ENCODE measurements at regions not wholly inside any gene's neighbourhood (a gene's known extent, or its start where the extent isn't known, plus 50 kb on each side); places are given as distances from the start of the nearest gene placed in this dataset.

- no peak for DNase-seq (ENCODE audit: low read depth)
Observed at GRCh38 chr14:76974365-76974764, 54.1 kb downstream of the IRF2BPL start.

- DNase-seq (ENCODE audit: low read depth), result no peak
Observed at GRCh38 chr14:76971549-76971948, 57.0 kb downstream of the IRF2BPL start.

DNA sequence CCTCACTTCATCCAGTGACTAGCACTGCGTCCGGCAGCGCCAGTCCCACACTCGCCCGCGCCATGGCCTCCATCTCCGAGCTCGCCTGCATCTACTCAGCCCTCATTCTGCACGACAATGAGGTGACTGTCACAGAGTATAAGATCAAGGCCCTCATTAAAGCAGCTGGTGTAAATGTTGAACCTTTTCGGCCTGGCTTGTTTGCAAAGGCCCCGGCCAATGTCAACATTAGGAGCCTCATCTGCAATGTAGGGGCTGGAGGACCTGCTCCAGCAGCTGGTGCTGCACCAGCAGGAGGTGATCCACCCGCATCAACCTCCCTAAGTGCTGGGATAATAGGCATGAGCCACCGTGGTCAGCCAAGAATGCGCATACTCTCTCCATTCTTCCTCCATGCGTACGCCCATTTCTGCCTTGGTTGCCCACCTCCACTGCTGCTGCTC lies 59.9 kb downstream of the IRF2BPL start:
- DNase-seq (ENCODE audit: low read depth), result no peak

DNA sequence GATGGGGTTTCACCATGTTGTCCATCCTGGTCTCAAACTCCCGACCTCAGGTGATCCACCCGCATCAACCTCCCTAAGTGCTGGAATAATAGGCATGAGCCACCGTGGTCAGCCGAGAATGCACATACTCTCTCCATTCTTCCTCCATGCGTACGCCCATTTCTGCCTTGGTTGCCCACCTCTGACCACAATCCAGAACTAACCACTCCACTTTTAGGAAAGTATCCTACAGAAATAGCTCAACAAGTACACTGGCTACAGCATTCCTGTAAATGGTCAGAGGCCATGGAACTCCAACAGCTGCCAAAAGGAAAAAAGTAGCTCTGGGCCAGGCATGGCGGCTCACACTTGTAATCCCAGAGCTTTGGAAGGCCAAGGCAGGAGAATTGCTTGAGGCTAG lies 60.7 kb downstream of the IRF2BPL start:
- no peak for DNase-seq (ENCODE audit: low read depth)

DNA sequence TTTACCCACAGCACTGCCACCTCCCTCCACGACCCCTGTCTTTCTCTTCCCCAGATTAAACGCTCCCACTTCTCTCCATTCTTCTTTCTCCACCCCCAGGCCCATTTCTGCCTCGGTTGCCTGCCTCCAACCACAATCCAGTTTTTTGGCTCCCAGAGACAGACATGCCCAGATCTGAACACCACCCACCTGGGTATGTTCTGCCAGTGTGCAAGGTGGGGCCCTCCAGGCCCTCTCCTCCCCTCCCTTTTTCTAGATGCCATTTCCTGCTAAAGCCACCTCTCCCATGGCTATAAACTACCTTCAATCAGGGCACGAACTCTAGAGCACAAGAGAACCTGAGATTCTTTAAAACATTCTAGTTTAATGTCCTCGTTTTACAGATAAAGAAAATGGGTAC lies 63.3 kb downstream of the IRF2BPL start:
- no peak for DNase-seq (ENCODE audit: low read depth)

GRCh38 chr14:76964695-76965094 lies 63.8 kb downstream of the IRF2BPL start:
- DNase-seq (ENCODE audit: low read depth), result no peak

DNA sequence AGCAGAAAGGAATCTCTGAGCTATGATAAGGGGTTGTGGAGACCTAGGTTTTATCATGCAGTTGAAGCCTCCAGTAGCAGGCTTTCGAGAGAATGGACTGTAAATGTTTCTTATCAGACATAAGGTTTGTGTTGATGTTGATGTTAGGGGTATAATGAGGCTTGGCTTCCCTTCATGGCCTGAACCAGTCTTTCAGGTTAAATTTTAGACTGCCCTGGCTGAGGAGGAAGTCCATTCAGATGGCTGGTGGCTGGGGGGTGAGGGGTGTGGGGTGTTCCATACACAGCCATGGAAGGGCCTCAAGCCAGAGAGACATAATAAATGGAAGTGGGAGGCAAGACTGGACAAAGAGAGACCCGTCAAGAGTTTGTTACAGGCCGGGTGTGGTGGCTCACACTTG lies 65.1 kb downstream of the IRF2BPL start:
- DNase-seq (ENCODE audit: low read depth), result no peak

DNA sequence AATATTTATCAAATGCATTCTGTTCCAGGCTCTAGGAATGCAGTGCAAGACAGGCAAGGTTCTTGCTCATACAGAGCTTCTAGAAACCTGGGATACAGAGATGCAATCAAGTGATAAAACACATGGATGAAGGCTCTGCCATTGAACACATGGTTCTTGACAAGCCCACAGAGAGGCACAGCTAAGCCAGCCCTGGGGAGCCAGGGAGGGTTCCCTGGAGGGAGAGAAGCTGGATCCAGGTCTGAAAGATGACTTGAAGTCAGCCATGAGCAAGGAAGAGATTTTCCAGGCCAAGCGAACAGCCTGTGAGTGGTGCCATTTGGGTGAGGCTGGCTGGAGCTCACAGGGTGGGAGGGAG lies 66.2 kb downstream of the IRF2BPL start:
- DNase-seq (ENCODE audit: low read depth), result no peak

GRCh38 chr14:76961631-76962302 lies 66.7 kb downstream of the IRF2BPL start:
- DNase-seq (ENCODE audit: low read depth), result peak; percentile 86

DNA sequence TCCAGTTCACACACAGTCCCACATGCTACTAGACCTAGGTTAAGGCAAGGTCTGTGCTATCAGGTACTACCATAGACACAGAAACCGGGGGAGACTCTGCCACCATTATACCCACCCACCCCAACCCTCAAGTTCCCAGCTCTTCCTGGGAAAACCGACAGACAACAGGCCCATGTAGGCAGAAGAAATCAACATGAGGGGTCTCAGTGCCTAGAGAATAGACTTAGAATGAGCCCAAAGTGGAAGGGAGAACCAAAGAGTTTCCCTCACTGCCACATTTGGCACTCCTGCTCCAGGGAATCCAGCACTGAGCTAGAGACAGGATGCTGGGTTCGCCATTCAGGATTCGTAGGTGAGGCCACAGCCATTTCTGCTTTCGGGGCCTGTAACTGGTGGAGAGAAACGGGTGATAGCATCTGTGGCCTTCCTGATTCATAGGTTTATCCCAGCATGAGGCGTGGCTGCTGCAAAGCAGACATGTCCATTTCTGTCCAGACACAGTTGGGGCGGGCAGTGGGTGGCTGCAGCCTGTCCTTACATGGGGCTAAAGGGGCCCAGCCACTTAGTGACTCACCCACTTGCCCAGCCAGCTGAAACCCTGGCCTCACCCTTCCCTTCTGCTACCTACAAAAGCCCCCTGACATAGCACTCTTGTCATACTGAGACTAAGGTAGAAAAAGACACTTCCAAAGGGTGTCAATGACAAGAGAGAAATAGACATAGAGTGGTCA lies 69.4 kb downstream of the IRF2BPL start:
- no peak for DNase-seq (ENCODE audit: low read depth)

DNA sequence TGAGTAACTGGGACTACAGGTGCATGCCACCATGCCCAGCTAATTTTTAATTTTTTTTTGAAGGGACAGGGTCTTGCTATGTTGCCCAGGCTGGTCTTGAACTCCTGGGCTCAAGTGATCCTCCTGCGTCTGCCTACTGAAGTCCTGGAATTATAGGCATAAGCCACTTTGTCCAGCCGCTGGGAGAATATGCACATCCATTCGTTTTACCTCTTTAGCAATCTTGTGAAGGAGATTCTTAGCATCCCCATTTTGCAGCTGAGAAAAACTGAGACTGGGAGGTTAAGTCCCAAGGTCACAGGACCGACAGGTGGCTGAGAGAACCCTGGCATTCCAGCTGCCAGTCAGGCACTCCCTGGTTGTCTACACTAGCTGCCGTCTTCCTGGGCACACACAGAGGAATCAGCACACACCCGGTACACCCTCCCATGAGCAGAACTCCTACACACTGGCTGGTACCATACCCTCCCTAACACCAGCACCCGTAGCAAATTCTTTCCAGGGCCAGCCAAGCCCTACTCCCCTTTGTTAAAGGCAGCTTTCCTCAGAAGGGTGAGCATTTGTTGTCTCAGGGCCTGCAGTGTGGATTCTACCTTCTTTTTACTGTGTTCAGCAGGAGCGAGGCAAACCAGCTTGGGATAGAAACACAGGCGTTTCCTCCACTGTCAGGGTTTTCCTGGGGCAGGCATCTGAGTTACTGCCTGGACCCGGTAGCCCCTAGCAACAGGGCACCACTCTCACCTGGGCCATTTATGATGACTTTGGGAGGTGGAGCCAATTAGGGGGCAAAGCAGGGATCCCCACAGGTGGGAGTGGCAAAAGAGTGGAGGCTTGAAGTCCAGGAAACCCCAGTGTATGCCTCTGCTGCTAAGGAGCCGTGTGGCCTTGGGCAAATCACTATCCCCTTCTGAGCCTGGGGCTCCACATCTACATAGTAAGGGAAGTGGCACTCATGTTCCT lies 70.2 kb downstream of the IRF2BPL start:
- DNase-seq (ENCODE audit: low read depth), result no peak

DNA sequence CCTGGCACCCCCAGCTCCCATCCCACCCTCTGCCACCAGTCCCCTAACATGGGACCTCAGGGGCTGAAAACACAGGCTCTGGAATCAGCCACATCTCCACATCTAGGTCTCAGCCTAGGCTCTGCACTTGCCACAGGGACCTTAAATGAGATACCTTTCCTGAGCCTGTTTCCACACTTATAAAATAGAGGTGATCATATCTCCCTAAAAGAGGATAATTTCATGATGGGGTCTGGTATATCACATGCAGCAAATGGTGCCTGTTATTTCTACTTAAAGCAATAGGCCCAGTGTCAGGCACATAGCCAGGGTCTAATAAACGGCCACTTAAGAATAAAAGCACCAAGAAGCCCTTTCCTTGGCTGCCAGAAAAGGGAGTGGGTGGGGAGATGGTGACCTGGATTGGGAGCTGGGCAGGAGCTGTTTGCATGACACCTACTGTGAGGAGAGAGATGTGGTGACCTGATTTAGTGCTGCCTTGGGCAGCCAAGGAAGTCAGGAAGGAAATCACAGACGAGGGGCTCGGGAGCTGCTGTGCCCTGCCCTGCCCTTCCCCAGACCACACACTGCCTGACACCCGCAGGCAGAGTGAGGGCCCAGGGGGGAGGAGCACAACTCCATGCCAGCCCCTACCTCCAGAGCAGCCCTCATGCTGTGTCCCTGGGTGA lies 71.2 kb downstream of the IRF2BPL start:
- DNase-seq (ENCODE audit: low read depth), result no peak

DNA sequence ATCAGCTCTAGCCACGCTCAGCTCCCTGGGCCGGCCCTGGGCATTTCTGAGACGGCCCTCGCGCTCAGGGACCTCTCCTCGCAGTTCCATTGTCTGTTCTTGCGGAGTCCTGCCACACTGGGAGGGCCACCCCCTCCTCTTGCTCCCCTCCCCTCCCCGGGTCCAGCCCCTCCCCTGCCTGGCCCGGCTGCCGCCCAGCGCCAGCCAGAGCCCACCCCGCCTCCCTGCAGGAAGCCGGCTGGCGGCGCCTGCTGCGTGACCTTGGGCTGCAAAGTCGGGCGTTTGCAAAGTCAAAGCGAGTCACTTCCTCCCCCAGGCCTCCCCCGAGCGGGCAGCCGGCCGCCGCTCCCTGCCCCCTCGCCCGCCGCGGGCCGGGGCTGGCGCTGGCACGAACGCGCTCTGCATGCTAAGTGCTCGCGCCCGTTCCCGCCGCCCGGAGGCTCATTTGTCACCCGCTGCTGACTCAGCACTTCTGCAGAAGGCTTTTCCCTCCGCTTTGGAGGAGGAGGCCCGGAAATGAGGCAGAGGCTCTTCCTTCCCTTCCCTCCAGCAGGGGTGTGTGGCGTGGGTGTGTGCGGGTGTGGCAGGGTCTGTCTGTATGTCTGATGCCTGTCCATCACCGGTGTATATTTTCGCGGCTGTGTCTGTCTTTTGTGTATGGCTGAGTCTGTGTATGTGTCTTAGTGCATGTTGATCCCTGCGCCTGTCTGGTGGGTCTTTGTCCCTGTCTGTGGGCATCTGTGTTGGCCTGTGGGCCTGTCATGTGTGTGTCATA lies 72.0 kb downstream of the IRF2BPL start:
- DNase-seq (ENCODE audit: low read depth), result peak; percentile 84

DNA sequence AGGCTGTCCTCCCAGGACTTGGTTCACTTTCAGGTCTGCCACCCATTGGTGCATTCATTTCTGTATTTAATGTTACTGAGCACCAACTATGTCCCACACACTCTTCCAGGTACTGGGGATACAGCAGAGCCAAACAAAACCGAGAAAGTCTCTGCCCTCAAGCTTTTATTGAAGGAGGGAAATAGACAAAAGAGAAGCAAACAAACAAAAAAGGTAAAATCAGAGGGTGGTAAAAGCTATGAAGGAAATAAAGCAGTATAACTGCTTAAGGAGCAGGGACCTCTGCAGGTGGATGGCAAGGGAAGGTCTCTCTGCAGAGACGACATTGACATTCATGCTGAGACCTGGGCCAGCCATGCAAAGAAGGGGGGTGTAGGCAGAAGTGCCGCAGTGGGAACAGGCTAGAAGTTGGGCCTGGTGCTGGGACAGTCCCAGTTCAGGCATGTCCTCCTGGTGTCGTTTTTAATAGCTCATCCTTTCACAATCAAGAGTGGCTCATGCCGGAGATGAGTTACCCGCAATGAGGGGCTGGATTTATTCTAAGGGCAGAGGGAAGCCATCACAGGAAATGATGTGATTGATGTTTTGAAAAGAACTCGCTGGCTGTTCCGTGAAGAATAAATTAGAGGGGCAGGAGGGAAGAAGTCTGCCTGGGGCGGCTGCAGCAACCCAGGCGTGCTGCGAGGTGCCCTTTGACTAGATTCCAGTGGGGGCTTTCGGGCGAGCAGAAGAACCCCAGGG lies 72.8 kb downstream of the IRF2BPL start:
- peak; percentile 60 for DNase-seq (ENCODE audit: low read depth)

DNA sequence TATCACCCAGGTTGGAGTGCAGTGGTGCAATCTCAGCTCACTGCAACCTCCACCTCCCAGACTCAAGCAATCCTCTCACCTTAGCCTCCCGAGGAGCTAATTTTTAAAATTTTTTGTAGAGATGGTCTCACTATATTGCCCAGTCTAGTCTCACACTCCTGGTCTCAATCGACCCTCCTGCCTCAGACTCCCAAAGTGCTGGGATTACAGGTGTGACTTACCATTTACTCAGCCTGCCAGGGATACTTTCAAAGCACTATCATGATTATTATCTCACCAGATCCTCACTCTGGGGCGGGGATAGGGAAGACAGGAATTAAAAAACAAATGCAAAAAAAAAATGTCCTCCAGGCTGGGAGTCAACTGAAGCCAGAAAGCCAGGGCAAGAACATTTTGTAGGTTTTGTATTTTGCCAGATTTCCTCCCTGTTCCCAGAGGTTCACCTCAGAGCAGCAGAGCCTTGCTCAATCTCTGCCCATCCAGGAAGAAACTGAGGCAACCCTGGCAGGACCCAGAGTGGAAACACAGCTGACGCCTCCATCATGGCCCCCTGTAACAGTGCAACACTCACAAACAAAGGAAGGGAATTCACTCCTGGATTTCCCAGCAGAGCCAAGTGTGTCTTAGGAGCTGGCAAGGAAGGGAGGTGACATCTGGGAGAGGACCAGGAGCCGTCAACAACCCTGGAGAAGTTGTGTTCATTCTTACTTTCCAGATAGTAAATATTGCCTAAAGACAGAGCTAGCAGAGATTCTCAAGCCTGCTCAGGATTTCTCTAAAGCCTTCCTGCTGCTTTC lies 73.9 kb downstream of the IRF2BPL start:
- DNase-seq (ENCODE audit: low read depth), result no peak

DNA sequence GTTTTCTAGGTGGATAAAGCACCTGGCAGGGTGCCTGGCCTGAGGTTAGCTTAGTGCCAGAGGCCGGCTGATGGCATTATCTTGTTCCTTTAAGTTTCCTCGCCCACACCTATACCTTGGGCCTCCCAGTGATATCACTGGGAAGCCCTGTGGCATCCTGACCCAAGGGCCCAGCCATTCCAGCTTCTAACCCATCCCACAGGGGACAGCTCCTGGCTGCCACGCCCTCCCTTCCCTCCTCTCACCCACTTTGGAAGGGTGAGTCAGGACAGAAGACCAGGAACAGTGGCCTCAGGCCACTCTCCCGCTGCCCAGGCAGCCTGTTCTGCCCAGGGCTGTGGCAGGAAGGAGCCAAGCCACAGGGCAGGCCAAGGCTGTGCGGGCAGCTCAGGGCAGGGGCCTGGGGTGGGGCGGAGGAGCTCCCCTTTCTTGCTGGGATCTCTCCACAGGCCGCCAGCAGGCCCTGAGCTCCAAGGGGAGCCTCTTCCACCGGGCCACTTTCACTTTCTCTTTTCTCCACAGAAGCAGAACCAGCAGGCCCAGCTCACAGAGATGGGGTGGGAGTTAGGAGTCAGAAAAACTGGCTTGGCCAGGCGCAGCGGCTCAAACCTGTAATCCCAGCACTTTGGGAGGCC lies 75.1 kb downstream of the IRF2BPL start:
- DNase-seq (ENCODE audit: low read depth), result peak; percentile 66

- no peak for DNase-seq (ENCODE audit: low read depth)
Observed at GRCh38 chr14:76951166-76951565, 77.3 kb downstream of the IRF2BPL start.

GRCh38 chr14:76950055-76951020 lies 78.2 kb downstream of the IRF2BPL start:
- DNase-seq (ENCODE audit: low read depth), result no peak
